ENCODE measurements at regions not wholly inside any gene's neighbourhood (a gene's known extent, or its start where the extent isn't known, plus 50 kb on each side); places are given as distances from the start of the nearest gene placed in this dataset.

GRCh38 chr19:28915202-28915601 lies 297.7 kb downstream of the UQCRFS1 start:
- TF ChIP-seq CTCF (IDR thresholded peaks at IDR 0.05) (no peak), POLR2A (IDR thresholded peaks at IDR 0.05) (no peak)
